ENCODE measurements at regions not wholly inside any gene's neighbourhood (a gene's known extent, or its start where the extent isn't known, plus 50 kb on each side); places are given as distances from the start of the nearest gene placed in this dataset.

DNA sequence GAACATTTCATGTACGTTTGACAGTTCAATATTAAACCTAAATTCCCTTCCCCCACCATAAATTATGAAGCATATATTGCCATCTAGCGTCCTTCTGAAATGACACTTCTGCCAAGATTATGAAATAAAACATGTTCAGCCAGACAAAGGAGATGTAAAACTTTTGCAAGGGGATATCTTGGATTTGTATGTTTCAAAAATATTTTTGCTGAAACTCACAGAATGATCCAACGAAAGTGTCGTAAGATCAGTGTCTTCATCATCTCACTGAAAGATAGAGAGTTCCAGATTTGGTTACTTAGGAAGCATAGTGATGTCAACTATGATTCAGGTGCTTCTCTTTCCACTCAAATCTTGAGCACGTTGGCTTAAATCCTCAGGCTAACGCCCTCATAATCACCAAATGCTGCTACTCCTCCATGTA lies 904.3 kb downstream of the XPNPEP1 start:
- TF ChIP-seq, protein P1, sequence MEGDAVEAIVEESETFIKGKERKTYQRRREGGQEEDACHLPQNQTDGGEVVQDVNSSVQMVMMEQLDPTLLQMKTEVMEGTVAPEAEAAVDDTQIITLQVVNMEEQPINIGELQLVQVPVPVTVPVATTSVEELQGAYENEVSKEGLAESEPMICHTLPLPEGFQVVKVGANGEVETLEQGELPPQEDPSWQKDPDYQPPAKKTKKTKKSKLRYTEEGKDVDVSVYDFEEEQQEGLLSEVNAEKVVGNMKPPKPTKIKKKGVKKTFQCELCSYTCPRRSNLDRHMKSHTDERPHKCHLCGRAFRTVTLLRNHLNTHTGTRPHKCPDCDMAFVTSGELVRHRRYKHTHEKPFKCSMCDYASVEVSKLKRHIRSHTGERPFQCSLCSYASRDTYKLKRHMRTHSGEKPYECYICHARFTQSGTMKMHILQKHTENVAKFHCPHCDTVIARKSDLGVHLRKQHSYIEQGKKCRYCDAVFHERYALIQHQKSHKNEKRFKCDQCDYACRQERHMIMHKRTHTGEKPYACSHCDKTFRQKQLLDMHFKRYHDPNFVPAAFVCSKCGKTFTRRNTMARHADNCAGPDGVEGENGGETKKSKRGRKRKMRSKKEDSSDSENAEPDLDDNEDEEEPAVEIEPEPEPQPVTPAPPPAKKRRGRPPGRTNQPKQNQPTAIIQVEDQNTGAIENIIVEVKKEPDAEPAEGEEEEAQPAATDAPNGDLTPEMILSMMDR (conservative IDR thresholded peaks at IDR 0.05; ENCODE audit: low read depth in 2 of 2): no peak
- TF ChIP-seq ZNF114 (CRISPR knock-in tag; IDR thresholded peaks at IDR 0.05): no peak

Data from GM23338 (cell line).